IMR-90 (cell line): ENCODE measurements at regions not wholly inside any gene's neighbourhood (a gene's known extent, or its start where the extent isn't known, plus 50 kb on each side); places are given as distances from the start of the nearest gene placed in this dataset.
"Not testable (repeated sequence)": the region's sequence is repeated elsewhere in the genome, so short reads cannot be mapped to it uniquely, and the experiment has no call there.

ENCODE experiments used
- ATAC-seq: fragments of 200-7000 bp; cut with Tn5 transposase; 2 replicates; pipeline ENCODE4 v1.9.1; 2020; ENCODE audit warnings: low read depth, mild to moderate bottlenecking, moderate library complexity
- BruUV-seq: library from RNA; stranded (reverse); fragments of 400-500 nt; replicated peaks from 2 replicates; lab custom pipeline; 2021; lab: Mats Ljungman, UMichigan
- CTCF ChIA-PET: fragments of 300-600 bp; formaldehyde crosslinking; extraction: SDS; loops from one replicate; lab custom pipeline; 2021; ENCODE audit warnings: antibody characterized with exemption; lab: Yijun Ruan, JAX
- POLR2A ChIA-PET: fragments of 300-600 bp; sonication (Branson Sonifier 250); formaldehyde crosslinking; loops from one replicate; lab custom pipeline; 2022; ENCODE audit warnings: antibody characterized with exemption; ENCODE audit not compliant: unreplicated experiment; lab: Charles Lee
- DNase-seq: peaks from one replicate; pipeline ENCODE4 v3.0.0; 2013
- H2AFZ ChIP-seq: replicated peaks from 2 replicates; pipeline ENCODE3; 2013; ENCODE audit warnings: low read length, mild to moderate bottlenecking; ENCODE audit not compliant: poor library complexity
- H2AK5ac ChIP-seq: 2 replicates; pipeline ENCODE4 v1.6.1; 2013; ENCODE audit warnings: low read depth, low read length, inconsistent platforms
- H2AK9ac ChIP-seq: replicated peaks from 2 replicates; pipeline ENCODE3; 2013; ENCODE audit warnings: mild to moderate bottlenecking, low read depth, low read length, moderate library complexity; ENCODE audit not compliant: poor library complexity
- H2BK120ac ChIP-seq: 2 replicates; pipeline ENCODE4 v1.6.1; 2013; ENCODE audit warnings: low read depth, low read length, inconsistent platforms
- H2BK15ac ChIP-seq: 3 replicates; pipeline ENCODE4 v1.6.1; 2013; ENCODE audit warnings: low read depth, low read length, inconsistent platforms
- H2BK20ac ChIP-seq: 2 replicates; pipeline ENCODE4 v1.6.1; 2013; ENCODE audit warnings: low read depth, mild to moderate bottlenecking, inconsistent platforms, low read length, moderate library complexity
- H2BK5ac ChIP-seq: 2 replicates; pipeline ENCODE4 v1.6.1; 2013; ENCODE audit warnings: mild to moderate bottlenecking, low read depth, low read length, inconsistent platforms; ENCODE audit not compliant: poor library complexity, severe bottlenecking
- H3K14ac ChIP-seq: replicated peaks from 2 replicates; pipeline ENCODE4 v1.6.1; 2013; ENCODE audit warnings: low read depth, low read length, inconsistent platforms
- H3K18ac ChIP-seq: 2 replicates; pipeline ENCODE4 v1.6.1; 2013; ENCODE audit warnings: low read depth, low read length, control low read depth
- H3K23ac ChIP-seq: 2 replicates; pipeline ENCODE4 v1.6.1; 2013; ENCODE audit warnings: low read depth, low read length, inconsistent platforms
- H3K27ac ChIP-seq: 2 replicates; pipeline ENCODE4 v1.5.1; 2013; ENCODE audit warnings: mild to moderate bottlenecking, control low read depth, low read length; ENCODE audit not compliant: insufficient read depth
- H3K27me3 ChIP-seq: 2 replicates; pipeline ENCODE4 v1.6.1; 2013; ENCODE audit warnings: low read length; ENCODE audit not compliant: control insufficient read depth, insufficient read depth
- H3K36me3 ChIP-seq: 2 replicates; pipeline ENCODE4 v1.6.1; 2013; ENCODE audit warnings: low read length, mixed read lengths; ENCODE audit not compliant: control insufficient read depth, insufficient read depth
- H3K4ac ChIP-seq: 2 replicates; pipeline ENCODE4 v1.6.1; 2013; ENCODE audit warnings: low read depth, low read length, inconsistent platforms
- H3K4me1 ChIP-seq: 2 replicates; pipeline ENCODE4 v1.6.1; 2013; ENCODE audit warnings: low read length, mixed read lengths; ENCODE audit not compliant: control insufficient read depth, insufficient read depth
- H3K4me2 ChIP-seq: 2 replicates; pipeline ENCODE4 v1.6.1; 2013; ENCODE audit warnings: low read depth, mild to moderate bottlenecking, control low read depth, low read length, moderate library complexity
- H3K4me3 ChIP-seq: 2 replicates; pipeline ENCODE4 v1.5.1; 2013; ENCODE audit warnings: low read depth, mild to moderate bottlenecking, control low read depth, low read length, moderate library complexity; ENCODE audit not compliant: insufficient read depth
- H3K56ac ChIP-seq: 2 replicates; pipeline ENCODE4 v1.6.1; 2013; ENCODE audit warnings: low read length, inconsistent platforms; ENCODE audit not compliant: insufficient read depth; ENCODE audit errors: extremely low read depth
- H3K79me1 ChIP-seq, 2 experiments: 2 replicates each; pipeline ENCODE4 v1.6.1; 2013; ENCODE audit warnings: low read length in 2 of 2, inconsistent platforms in 1 of 2, low read depth in 1 of 2
- H3K9ac ChIP-seq: 2 replicates; pipeline ENCODE4 v1.6.1; 2013; ENCODE audit warnings: low read depth, low read length, control low read depth
- H3K9me1 ChIP-seq: 2 replicates; pipeline ENCODE4 v1.6.1; 2013; ENCODE audit warnings: low read length, inconsistent platforms; ENCODE audit not compliant: insufficient read depth
- H3K9me3 ChIP-seq: 2 replicates; pipeline ENCODE4 v1.6.1; 2013; ENCODE audit warnings: low read length; ENCODE audit not compliant: control insufficient read depth, insufficient read depth
- H4K20me1 ChIP-seq: 2 replicates; pipeline ENCODE4 v1.6.1; 2013; ENCODE audit warnings: low read length, inconsistent platforms; ENCODE audit not compliant: insufficient read depth
- H4K5ac ChIP-seq: 2 replicates; pipeline ENCODE4 v1.6.1; 2013; ENCODE audit warnings: mild to moderate bottlenecking, low read depth, low read length, control low read depth
- H4K8ac ChIP-seq, 2 experiments: 2 replicates each; pipeline ENCODE4 v1.6.1; 2013; ENCODE audit warnings: low read depth in 2 of 2, low read length in 2 of 2, control low read depth in 1 of 2, inconsistent platforms in 1 of 2
- H4K91ac ChIP-seq: 2 replicates; pipeline ENCODE4 v1.6.1; 2013; ENCODE audit warnings: low read depth, low read length, inconsistent platforms; ENCODE audit not compliant: insufficient read depth
- WGBS, 2 experiments: methylation state at CpG; one replicate each; pipeline versions ENCODE4 v1.1.5 to v1.1.7; 2013; ENCODE audit warnings: missing lambda C conversion rate in 2 of 2; ENCODE audit not compliant: insufficient read length in 1 of 2; ENCODE audit errors: extremely low coverage in 2 of 2; 5-methylcytosine and 5-hydroxymethylcytosine counted together
- dilution Hi-C: fragments of 300-500 bp; cut with HindIII; formaldehyde crosslinking; loops from one replicate; pipeline ENCODE4 v1.14.3; 2018; ENCODE audit warnings: low sequenced_read_pairs; ENCODE audit not compliant: unreplicated experiment
- in situ Hi-C: fragments of 300-500 bp; cut with MboI; formaldehyde crosslinking; loops from 3 replicates; pipeline ENCODE4 v1.14.3; 2019; ENCODE audit warnings: low sequenced_read_pairs, inconsistent platforms, mixed read lengths
- intact Hi-C: fragments of 100-400 bp; cut with micrococcal nuclease; formaldehyde crosslinking; loops from 2 replicates; pipeline ENCODE4 v1.10.0; 2022

- H4K91ac ChIP-seq, H2AFZ ChIP-seq, H3K14ac ChIP-seq, H2AK9ac ChIP-seq, H2BK15ac ChIP-seq, H4K8ac ChIP-seq, H3K27me3 ChIP-seq, H3K27ac ChIP-seq, H3K79me1 ChIP-seq, H3K36me3 ChIP-seq, H3K4me1 ChIP-seq, H2BK5ac ChIP-seq, H3K56ac ChIP-seq, ATAC-seq, H3K4me2 ChIP-seq, H3K23ac ChIP-seq, H3K4ac ChIP-seq, intact Hi-C loops, BruUV-seq, H4K20me1 ChIP-seq, H3K4me3 ChIP-seq, in situ Hi-C loops, POLR2A ChIA-PET, dilution Hi-C loops, H3K9ac ChIP-seq, H2BK120ac ChIP-seq, H3K9me1 ChIP-seq, DNase-seq, CTCF ChIA-PET, H2BK20ac ChIP-seq, H3K18ac ChIP-seq, H4K5ac ChIP-seq, H2AK5ac ChIP-seq: not testable (repeated sequence)
- 82% methylated on average over 14 of the region's 29 CpGs; no CpG with 5 or more reads in 1 of the 2 experiments for WGBS, 2 experiments
- peaks cover 32% of the 10 kb centered on the region for H3K9me3 ChIP-seq
Measured at GRCh38 chr11:134656086-134656840, 244.2 kb upstream of the B3GAT1 start.
